MM.1S (cell line): ENCODE measurements at regions not wholly inside any gene's neighbourhood (a gene's known extent, or its start where the extent isn't known, plus 50 kb on each side); places are given as distances from the start of the nearest gene placed in this dataset.

Experiments used
- DNase-seq: peaks from one replicate; pipeline ENCODE4 v3.0.0-alpha.2; 2015
- H2AFZ ChIP-seq: fragments of 300-600 bp; sonication (generic); 2 replicates; pipeline ENCODE4 v1.6.0; 2016; ENCODE audit warnings: antibody characterized with exemption, low read length
- H3F3A ChIP-seq: fragments of 300-600 bp; sonication (generic); 2 replicates; pipeline ENCODE4 v1.6.1; 2016; ENCODE audit warnings: mild to moderate bottlenecking, antibody characterized with exemption, low read length, moderate library complexity, mixed read lengths; ENCODE audit not compliant: insufficient read depth
- H3K27ac ChIP-seq: fragments of 300-600 bp; sonication (generic); 2 replicates; pipeline ENCODE4 v1.5.1; 2016; ENCODE audit warnings: mild to moderate bottlenecking, low read length
- H3K27me3 ChIP-seq: fragments of 300-600 bp; sonication (generic); replicated peaks from 2 replicates; pipeline ENCODE4 v1.6.0; 2016; ENCODE audit warnings: low read length; ENCODE audit not compliant: insufficient read depth
- H3K36me3 ChIP-seq: fragments of 300-600 bp; sonication (generic); replicated peaks from 2 replicates; pipeline ENCODE4 v1.6.1; 2016; ENCODE audit warnings: mild to moderate bottlenecking, low read length, mixed read lengths; ENCODE audit not compliant: insufficient read depth
- H3K4me1 ChIP-seq: fragments of 300-600 bp; sonication (generic); 2 replicates; pipeline ENCODE4 v1.6.1; 2016; ENCODE audit warnings: low read length, mixed read lengths
- H3K4me2 ChIP-seq: fragments of 300-600 bp; sonication (generic); 2 replicates; pipeline ENCODE4 v1.6.0; 2016; ENCODE audit warnings: low read depth, low read length
- H3K4me3 ChIP-seq: fragments of 300-600 bp; sonication (generic); 2 replicates; pipeline ENCODE4 v1.5.1; 2016; ENCODE audit warnings: low read length, mixed read lengths
- H3K79me2 ChIP-seq: fragments of 300-600 bp; sonication (generic); 2 replicates; pipeline ENCODE4 v1.6.1; 2016; ENCODE audit warnings: mixed run types, low read length, mixed read lengths
- H3K9ac ChIP-seq: fragments of 300-600 bp; sonication (generic); 2 replicates; pipeline ENCODE4 v1.6.1; 2016; ENCODE audit warnings: low read length, mixed read lengths
- H3K9me2 ChIP-seq: fragments of 300-600 bp; sonication (generic); replicated peaks from 2 replicates; pipeline ENCODE4 v1.6.1; 2016; ENCODE audit warnings: mild to moderate bottlenecking, low read length, mixed read lengths; ENCODE audit not compliant: insufficient read depth
- H3K9me3 ChIP-seq: fragments of 300-600 bp; sonication (generic); replicated peaks from 2 replicates; pipeline ENCODE4 v1.6.1; 2016; ENCODE audit warnings: mild to moderate bottlenecking, low read length, mixed read lengths; ENCODE audit not compliant: insufficient read depth
- H4K20me1 ChIP-seq: fragments of 300-600 bp; sonication (generic); 2 replicates; pipeline ENCODE4 v1.6.1; 2016; ENCODE audit warnings: mild to moderate bottlenecking, low read length, moderate library complexity, mixed read lengths; ENCODE audit not compliant: insufficient read depth
- EZH2 ChIP-seq: fragments of 300-600 bp; sonication (generic); optimal IDR thresholded peaks from 2 replicates; pipeline ENCODE3; 2017; ENCODE audit warnings: low read depth, mild to moderate bottlenecking, antibody characterized with exemption, low read length, mixed read lengths
- EZH2phosphoT487 ChIP-seq: fragments of 300-600 bp; sonication (generic); IDR thresholded peaks from 2 replicates; pipeline ENCODE4 v1.6.1; 2018; ENCODE audit warnings: antibody characterized with exemption, low read length
- TF ChIP-seq, protein P1 (sequence below): fragments of 300-600 bp; sonication (generic); IDR thresholded peaks from 2 replicates; pipeline ENCODE4 v1.5.1; 2016; ENCODE audit warnings: antibody characterized with exemption, low read length, mixed read lengths

- Histone ChIP-seq H3K27ac (no peak overlapping the region), H3K27me3 (no peaks in the 10 kb centered on the region), H3K79me2 (no peaks in the 10 kb centered on the region), H3K9ac (no peak overlapping the region), H3K4me3 (no peak overlapping the region), H2AFZ (no peak overlapping the region), H3K9me2 (no peaks in the 10 kb centered on the region), H3F3A (no peaks in the 10 kb centered on the region), H3K36me3 (no peaks in the 10 kb centered on the region), H4K20me1 (no peaks in the 10 kb centered on the region), H3K4me2 (no peak overlapping the region), H3K9me3 (no peaks in the 10 kb centered on the region), H3K4me1 (no peaks in the 10 kb centered on the region)
- no peak for DNase-seq
- TF ChIP-seq EZH2phosphoT487, result no peak
- no peak for TF ChIP-seq EZH2
- TF ChIP-seq, protein P1, sequence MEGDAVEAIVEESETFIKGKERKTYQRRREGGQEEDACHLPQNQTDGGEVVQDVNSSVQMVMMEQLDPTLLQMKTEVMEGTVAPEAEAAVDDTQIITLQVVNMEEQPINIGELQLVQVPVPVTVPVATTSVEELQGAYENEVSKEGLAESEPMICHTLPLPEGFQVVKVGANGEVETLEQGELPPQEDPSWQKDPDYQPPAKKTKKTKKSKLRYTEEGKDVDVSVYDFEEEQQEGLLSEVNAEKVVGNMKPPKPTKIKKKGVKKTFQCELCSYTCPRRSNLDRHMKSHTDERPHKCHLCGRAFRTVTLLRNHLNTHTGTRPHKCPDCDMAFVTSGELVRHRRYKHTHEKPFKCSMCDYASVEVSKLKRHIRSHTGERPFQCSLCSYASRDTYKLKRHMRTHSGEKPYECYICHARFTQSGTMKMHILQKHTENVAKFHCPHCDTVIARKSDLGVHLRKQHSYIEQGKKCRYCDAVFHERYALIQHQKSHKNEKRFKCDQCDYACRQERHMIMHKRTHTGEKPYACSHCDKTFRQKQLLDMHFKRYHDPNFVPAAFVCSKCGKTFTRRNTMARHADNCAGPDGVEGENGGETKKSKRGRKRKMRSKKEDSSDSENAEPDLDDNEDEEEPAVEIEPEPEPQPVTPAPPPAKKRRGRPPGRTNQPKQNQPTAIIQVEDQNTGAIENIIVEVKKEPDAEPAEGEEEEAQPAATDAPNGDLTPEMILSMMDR, result no peak
Observed at GRCh38 chr14:83830316-83830715, 1699.6 kb upstream of the FLRT2 start.

DNA sequence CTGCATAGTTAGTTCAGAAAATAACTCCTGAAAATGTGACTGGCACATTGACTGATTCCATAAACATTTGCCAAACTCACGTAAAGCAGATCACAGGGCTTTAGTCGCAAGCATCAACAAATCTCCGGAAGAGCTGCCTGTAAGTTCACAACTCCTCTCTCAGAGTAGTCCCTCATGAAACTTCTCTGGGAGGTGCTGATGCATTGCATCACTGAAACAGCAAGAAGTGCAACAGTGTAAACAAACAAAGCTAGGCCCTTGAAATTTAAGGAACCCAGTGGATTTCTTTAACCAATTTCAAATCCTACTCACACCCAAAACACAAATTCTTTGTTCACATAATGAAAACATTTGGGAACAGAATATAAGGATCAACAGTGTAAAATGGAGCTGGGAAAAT, 1691.7 kb upstream of the FLRT2 start:
- Histone ChIP-seq H3K9me3 (no peaks in the 10 kb centered on the region), H3K4me3 (no peak overlapping the region), H3K4me1 (no peaks in the 10 kb centered on the region), H4K20me1 (no peaks in the 10 kb centered on the region), H3K79me2 (no peaks in the 10 kb centered on the region), H3K9ac (no peak overlapping the region), H3F3A (no peaks in the 10 kb centered on the region), H2AFZ (no peak overlapping the region), H3K27me3 (no peaks in the 10 kb centered on the region), H3K27ac (no peak overlapping the region), H3K36me3 (no peaks in the 10 kb centered on the region), H3K9me2 (no peaks in the 10 kb centered on the region), H3K4me2 (no peak overlapping the region)
- TF ChIP-seq, protein P1, result no peak
- TF ChIP-seq EZH2phosphoT487 (no peak), EZH2 (no peak)
- DNase-seq, result no peak

DNA sequence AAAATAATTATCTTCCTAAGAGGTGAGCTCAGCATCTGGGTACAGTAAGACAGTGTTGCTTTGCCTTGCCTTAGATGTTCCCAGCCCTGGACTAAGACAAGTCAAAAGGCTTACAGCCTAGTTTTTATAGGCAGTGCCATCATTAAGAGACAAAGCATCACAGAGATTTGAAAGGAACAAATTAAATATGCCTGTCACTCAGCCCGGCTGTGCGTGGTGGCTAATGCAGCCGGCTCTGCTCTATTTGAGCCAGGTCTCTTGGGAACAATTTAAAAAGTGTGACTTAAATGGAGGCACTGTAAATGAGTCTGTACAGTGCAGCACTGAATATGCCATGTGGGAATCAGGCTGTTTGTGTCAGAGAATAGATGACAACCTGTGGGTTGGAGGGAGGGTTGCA, 1687.4 kb upstream of the FLRT2 start:
- no peak overlapping the region for H3K27ac ChIP-seq
- H3K27me3 ChIP-seq, result no peaks in the 10 kb centered on the region
- no peaks in the 10 kb centered on the region for H3K9me3 ChIP-seq
- no peak overlapping the region for H3K9ac ChIP-seq
- DNase-seq, result no peak
- no peaks in the 10 kb centered on the region for H4K20me1 ChIP-seq
- no peak overlapping the region for H3K4me3 ChIP-seq
- no peak overlapping the region for H3K4me2 ChIP-seq
- H3K4me1 ChIP-seq, result no peaks in the 10 kb centered on the region
- H3K36me3 ChIP-seq, result no peaks in the 10 kb centered on the region
- H2AFZ ChIP-seq, result no peak overlapping the region
- no peaks in the 10 kb centered on the region for H3K79me2 ChIP-seq
- no peaks in the 10 kb centered on the region for H3K9me2 ChIP-seq
- H3F3A ChIP-seq, result no peaks in the 10 kb centered on the region
- no peak for TF ChIP-seq EZH2
- TF ChIP-seq, protein P1, result no peak
- TF ChIP-seq EZH2phosphoT487, result no peak
